ENCODE measurements at regions not wholly inside any gene's neighbourhood (a gene's known extent, or its start where the extent isn't known, plus 50 kb on each side); places are given as distances from the start of the nearest gene placed in this dataset.

GRCh38 chr11:116563028-116563711 lies 209.6 kb downstream of the BUD13 start:
- no peak for DNase-seq (ENCODE audit: low spot score)

GRCh38 chr11:116560589-116560988 lies 212.2 kb downstream of the BUD13 start:
- DNase-seq (ENCODE audit: low spot score), result no peak

- no peak for DNase-seq (ENCODE audit: low spot score)
Measured at GRCh38 chr11:116558504-116559211, 214.1 kb downstream of the BUD13 start.

- no peak for DNase-seq (ENCODE audit: low spot score)
Measured at GRCh38 chr11:116557282-116557681, 215.5 kb downstream of the BUD13 start.

- DNase-seq (ENCODE audit: low spot score), result no peak
Measured at GRCh38 chr11:116556483-116556882, 216.3 kb downstream of the BUD13 start.

GRCh38 chr11:116553482-116553881 lies 219.3 kb downstream of the BUD13 start:
- DNase-seq (ENCODE audit: low spot score), result no peak

- no peak for DNase-seq (ENCODE audit: low spot score)
Measured at GRCh38 chr11:116551576-116551975, 221.2 kb downstream of the BUD13 start.

- DNase-seq (ENCODE audit: low spot score), result no peak
Measured at GRCh38 chr11:116548256-116548655, 224.5 kb downstream of the BUD13 start.

GRCh38 chr11:116547571-116547970 lies 225.2 kb downstream of the BUD13 start:
- DNase-seq (ENCODE audit: low spot score), result no peak

GRCh38 chr11:116545912-116546311 lies 226.9 kb downstream of the BUD13 start:
- no peak for DNase-seq (ENCODE audit: low spot score)

- no peak for DNase-seq (ENCODE audit: low spot score)
Measured at GRCh38 chr11:116544721-116545120, 228.1 kb downstream of the BUD13 start.

- DNase-seq (ENCODE audit: low spot score), result no peak
Measured at GRCh38 chr11:116543911-116544475, 228.8 kb downstream of the BUD13 start.

GRCh38 chr11:116543099-116543498 lies 229.7 kb downstream of the BUD13 start:
- DNase-seq (ENCODE audit: low spot score), result no peak

- no peak for DNase-seq (ENCODE audit: low spot score)
Measured at GRCh38 chr11:116542406-116542805, 230.4 kb downstream of the BUD13 start.

GRCh38 chr11:116541460-116541859 lies 231.3 kb downstream of the BUD13 start:
- DNase-seq (ENCODE audit: low spot score), result no peak

GRCh38 chr11:116540645-116541304 lies 232.0 kb downstream of the BUD13 start:
- no peak for DNase-seq (ENCODE audit: low spot score)

- DNase-seq (ENCODE audit: low spot score), result no peak
Measured at GRCh38 chr11:116539836-116540418, 232.9 kb downstream of the BUD13 start.

GRCh38 chr11:116539211-116539610 lies 233.6 kb downstream of the BUD13 start:
- no peak for DNase-seq (ENCODE audit: low spot score)

GRCh38 chr11:116538677-116539076 lies 234.1 kb downstream of the BUD13 start:
- no peak for DNase-seq (ENCODE audit: low spot score)

- no peak for DNase-seq (ENCODE audit: low spot score)
Measured at GRCh38 chr11:116537709-116538108, 235.1 kb downstream of the BUD13 start.

GRCh38 chr11:116537121-116537520 lies 235.7 kb downstream of the BUD13 start:
- DNase-seq (ENCODE audit: low spot score), result no peak

GRCh38 chr11:116536416-116536815 lies 236.4 kb downstream of the BUD13 start:
- no peak for DNase-seq (ENCODE audit: low spot score)
